GM23338 (cell line): ENCODE measurements at regions not wholly inside any gene's neighbourhood (a gene's known extent, or its start where the extent isn't known, plus 50 kb on each side); places are given as distances from the start of the nearest gene placed in this dataset.

Source experiments
- ATAC-seq: fragments of 200-7000 bp; cut with Tn5 transposase; 3 replicates; pipeline ENCODE4 v1.9.1; 2020
- DNase-seq: peaks from one replicate; pipeline ENCODE4 v3.0.0-alpha.2; 2015; ENCODE audit warnings: low spot score
- H2AFZ ChIP-seq: fragments of 200-600 bp; sonication (generic); 2 replicates; pipeline ENCODE4 v1.8.0; 2016; ENCODE audit warnings: antibody characterized with exemption, mild to moderate bottlenecking, moderate library complexity
- H3F3A ChIP-seq: fragments of 200-600 bp; sonication (generic); replicated peaks from 2 replicates; pipeline ENCODE4 v1.8.0; 2017; ENCODE audit warnings: antibody characterized with exemption, mixed run types, low read depth
- H3K27ac ChIP-seq: fragments of 200-600 bp; sonication (generic); 2 replicates; pipeline ENCODE4 v1.6.1; 2016; ENCODE audit warnings: low read depth
- H3K27me3 ChIP-seq: fragments of 200-600 bp; sonication (generic); 2 replicates; pipeline ENCODE4 v1.8.0; 2016; ENCODE audit warnings: mild to moderate bottlenecking, mixed run types, moderate library complexity; ENCODE audit not compliant: insufficient read depth
- H3K36me3 ChIP-seq: fragments of 200-600 bp; sonication (generic); 2 replicates; pipeline ENCODE4 v1.8.0; 2016; ENCODE audit warnings: mild to moderate bottlenecking; ENCODE audit not compliant: insufficient read depth
- H3K4me1 ChIP-seq: fragments of 200-600 bp; sonication (generic); 2 replicates; pipeline ENCODE4 v1.8.0; 2016; ENCODE audit warnings: mild to moderate bottlenecking, moderate library complexity; ENCODE audit not compliant: insufficient read depth
- H3K4me2 ChIP-seq: fragments of 200-600 bp; sonication (generic); 2 replicates; pipeline ENCODE4 v1.7.1; 2017; ENCODE audit warnings: mixed run types
- H3K4me3 ChIP-seq: fragments of 200-600 bp; sonication (generic); 2 replicates; pipeline ENCODE4 v1.6.1; 2016; ENCODE audit warnings: mixed run types
- H3K79me2 ChIP-seq: fragments of 200-600 bp; sonication (generic); replicated peaks from 2 replicates; pipeline ENCODE4 v1.8.0; 2017; ENCODE audit warnings: mild to moderate bottlenecking; ENCODE audit not compliant: insufficient read depth
- H3K9me2 ChIP-seq: fragments of 200-600 bp; sonication (generic); 2 replicates; pipeline ENCODE4 v1.8.0; 2017; ENCODE audit not compliant: insufficient read depth
- H4K20me1 ChIP-seq: fragments of 200-600 bp; sonication (generic); replicated peaks from 2 replicates; pipeline ENCODE4 v1.8.0; 2017; ENCODE audit warnings: mild to moderate bottlenecking; ENCODE audit not compliant: insufficient read depth
- H3K27ac Mint-ChIP-seq: 2 replicates; pipeline ENCODE4 v1.8.0; 2020; ENCODE audit warnings: inconsistent platforms, mild to moderate bottlenecking, moderate library complexity, mixed read lengths
- H3K27me3 Mint-ChIP-seq: 3 replicates; pipeline ENCODE4 v1.8.0; 2022; ENCODE audit warnings: low read depth, mild to moderate bottlenecking, moderate library complexity, mixed read lengths, inconsistent platforms; ENCODE audit not compliant: insufficient read depth, poor library complexity
- H3K36me3 Mint-ChIP-seq: 3 replicates; pipeline ENCODE4 v1.8.0; 2021; ENCODE audit warnings: low read depth, mild to moderate bottlenecking, inconsistent platforms, moderate library complexity, mixed read lengths
- H3K4me1 Mint-ChIP-seq: 3 replicates; pipeline ENCODE4 v1.8.0; 2020; ENCODE audit warnings: mild to moderate bottlenecking, inconsistent platforms, mixed read lengths
- H3K4me3 Mint-ChIP-seq: 3 replicates; pipeline ENCODE4 v1.8.0; 2021; ENCODE audit warnings: moderate library complexity, mild to moderate bottlenecking, inconsistent platforms, mixed read lengths
- H3K9me3 Mint-ChIP-seq: 3 replicates; pipeline ENCODE4 v1.8.0; 2020; ENCODE audit warnings: moderate library complexity, mild to moderate bottlenecking, inconsistent platforms, mixed read lengths
- CTCF ChIP-seq, 2 experiments: fragments of 200-600 bp in 1 of 2; sonication (generic) in 1 of 2; conservative IDR thresholded peaks; 2 replicates each; pipeline versions ENCODE4 v1.5.1 to v1.6.1; 2016 to 2017; ENCODE audit warnings: antibody characterized with exemption in 2 of 2, low read depth in 2 of 2, mild to moderate bottlenecking in 2 of 2, moderate library complexity in 1 of 2
- ETS1 ChIP-seq: IDR thresholded peaks from 2 replicates; pipeline ENCODE4 v1.6.1; 2016; ENCODE audit warnings: antibody characterized with exemption
- EZH2 ChIP-seq: fragments of 200-600 bp; sonication (generic); IDR thresholded peaks from one replicate; pipeline ENCODE4 v1.8.0; 2017; ENCODE audit warnings: antibody characterized with exemption, mild to moderate bottlenecking, low read depth; ENCODE audit not compliant: unreplicated experiment
- EZH2phosphoT487 ChIP-seq: fragments of 200-600 bp; sonication (generic); IDR thresholded peaks from one replicate; pipeline ENCODE4 v1.8.1; 2018; ENCODE audit warnings: antibody characterized with exemption; ENCODE audit not compliant: unreplicated experiment
- JUNB ChIP-seq: IDR thresholded peaks from one replicate; pipeline ENCODE4 v1.6.1; 2016; ENCODE audit warnings: antibody characterized with exemption; ENCODE audit not compliant: unreplicated experiment
- STAT1 ChIP-seq: IDR thresholded peaks from one replicate; pipeline ENCODE4 v1.6.1; 2016; ENCODE audit warnings: antibody characterized with exemption; ENCODE audit not compliant: unreplicated experiment
- ZNF331 ChIP-seq: fragments of 250-450 bp; sonication (Bioruptor Pico); IDR thresholded peaks from 2 replicates; pipeline ENCODE4 v1.5.0; 2020; ENCODE audit warnings: low read depth, mild to moderate bottlenecking, moderate library complexity
- ZNF462 ChIP-seq: fragments of 250-450 bp; sonication (Bioruptor Pico); IDR thresholded peaks from 2 replicates; pipeline ENCODE4 v1.5.0; 2020; ENCODE audit warnings: mild to moderate bottlenecking, moderate library complexity

GRCh38 chr1:30329802-30330557, 393.4 kb downstream of the MATN1 start:
- Mint-ChIP-seq H3K27me3 (peaks cover 3% of the 10 kb centered on the region), H3K4me3 (no peak overlapping the region), H3K4me1 (peaks cover 9% of the 10 kb centered on the region; the same call in 2 of the 3 replicates), H3K36me3 (no peaks in the 10 kb centered on the region; the same call in 2 of the 3 replicates), H3K27ac (no peak overlapping the region), H3K9me3 (no peaks in the 10 kb centered on the region; the same call in 2 of the 3 replicates)
- H3K27ac ChIP-seq: no peak overlapping the region
- no peaks in the 10 kb centered on the region for H3F3A ChIP-seq
- H2AFZ ChIP-seq: peak overlapping the region; percentile 47; the same call in 1 of the 2 replicates
- H3K79me2 ChIP-seq: no peaks in the 10 kb centered on the region
- H3K36me3 ChIP-seq: no peaks in the 10 kb centered on the region
- H3K4me2 ChIP-seq: no peak overlapping the region
- H3K4me1 ChIP-seq: no peaks in the 10 kb centered on the region
- peak; percentile 64 for DNase-seq
- TF ChIP-seq CTCF (conservative IDR thresholded peaks at IDR 0.05; ENCODE audit: low read depth in 2 of 2): peak; percentile 53 to 55
- TF ChIP-seq ZNF331: no peak
- TF ChIP-seq EZH2phosphoT487: no peak
- TF ChIP-seq JUNB: no peak
- no peaks in the 10 kb centered on the region for H3K27me3 ChIP-seq
- H4K20me1 ChIP-seq: no peaks in the 10 kb centered on the region
- ATAC-seq: peak; percentile 79
- no peak overlapping the region for H3K4me3 ChIP-seq
- H3K9me2 ChIP-seq: no peaks in the 10 kb centered on the region

- no peak overlapping the region for H3K27ac Mint-ChIP-seq
- Histone ChIP-seq H3K4me3 (no peak overlapping the region), H2AFZ (no peak overlapping the region), H3F3A (no peaks in the 10 kb centered on the region), H3K27ac (no peak overlapping the region), H3K4me1 (no peaks in the 10 kb centered on the region), H3K4me2 (no peak overlapping the region), H3K79me2 (no peaks in the 10 kb centered on the region), H3K27me3 (no peaks in the 10 kb centered on the region), H3K36me3 (no peaks in the 10 kb centered on the region), H4K20me1 (no peaks in the 10 kb centered on the region), H3K9me2 (no peaks in the 10 kb centered on the region)
- H3K9me3 Mint-ChIP-seq: no peaks in the 10 kb centered on the region; the same call in 2 of the 3 replicates
- ATAC-seq (no peak), DNase-seq (no peak)
- no peak overlapping the region for H3K4me3 Mint-ChIP-seq
- no peaks in the 10 kb centered on the region; the same call in 2 of the 3 replicates for H3K36me3 Mint-ChIP-seq
- H3K4me1 Mint-ChIP-seq: peaks cover 9% of the 10 kb centered on the region; the same call in 2 of the 3 replicates
- peaks cover 3% of the 10 kb centered on the region for H3K27me3 Mint-ChIP-seq
- TF ChIP-seq ZNF331 (no peak), JUNB (no peak), EZH2 (no peak), CTCF (conservative IDR thresholded peaks at IDR 0.05; ENCODE audit: low read depth in 2 of 2) (no peak), ETS1 (no peak), ZNF462 (CRISPR knock-in tag) (no peak), EZH2phosphoT487 (no peak), STAT1 (no peak)
Observed at GRCh38 chr1:30329263-30329753, 394.1 kb downstream of the MATN1 start.
